Activated CD8-positive, alpha-beta memory T cell treated with anti-CD3 and anti-CD28 coated beads, Interleukin-2, amount 50 U/mL, for 24 hours (primary cell): ENCODE measurements at regions not wholly inside any gene's neighbourhood (a gene's known extent, or its start where the extent isn't known, plus 50 kb on each side); places are given as distances from the start of the nearest gene placed in this dataset.

Experiments used
- DNase-seq: peaks from one replicate; pipeline ENCODE4 v3.0.0-alpha.2; 2020; ENCODE audit errors: extremely low read depth

GRCh38 chr17:77394540-77395295 is 253.9 kb downstream of the SEC14L1 start:
- DNase-seq, result no peak

DNA sequence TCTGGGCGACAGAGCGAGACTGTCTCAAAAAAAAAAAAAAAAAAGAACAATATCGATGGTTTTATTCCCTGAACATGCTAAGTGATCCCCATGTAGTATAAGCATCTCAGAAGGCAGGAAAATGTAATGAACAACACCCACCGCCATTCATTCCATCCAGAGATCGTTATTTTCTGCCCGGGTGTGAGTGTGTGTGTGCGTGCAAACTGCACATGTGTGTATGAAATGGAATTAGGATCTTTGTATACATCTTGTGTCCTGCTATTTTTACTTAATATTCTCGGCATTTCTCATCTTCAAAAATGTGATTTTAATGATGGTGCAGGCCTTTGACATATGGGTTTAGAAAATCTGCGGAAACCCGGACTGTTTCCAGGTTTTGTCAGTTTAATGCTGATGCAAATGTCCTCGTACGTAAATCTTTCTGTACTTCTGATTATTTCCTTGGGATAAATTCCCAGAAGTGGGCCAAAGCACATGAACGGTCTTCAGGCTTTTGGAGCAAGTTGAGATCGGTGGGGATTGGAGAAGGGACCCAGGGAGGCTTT is 254.8 kb downstream of the SEC14L1 start:
- no peak for DNase-seq

DNA sequence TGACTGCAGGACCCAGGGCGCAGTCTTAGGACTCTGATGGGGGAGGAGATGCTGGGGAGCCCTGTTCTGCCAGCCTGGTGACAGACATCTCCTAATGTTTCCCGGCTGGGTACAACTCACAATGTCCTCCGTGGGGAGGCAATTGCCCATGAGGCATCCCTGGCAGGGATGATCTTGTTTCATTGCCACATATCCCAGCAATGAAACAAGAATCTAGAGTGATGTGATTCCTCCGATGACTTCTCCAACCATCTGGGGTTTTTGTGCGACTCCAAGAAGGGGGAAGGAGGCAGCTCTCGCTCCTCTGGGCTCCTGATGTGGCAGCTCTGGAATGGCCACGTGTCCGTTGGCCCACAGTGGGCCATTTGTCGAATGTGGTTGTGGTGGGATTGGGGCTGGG is 255.8 kb downstream of the SEC14L1 start:
- DNase-seq, result no peak

- DNase-seq, result no peak
Measured at GRCh38 chr17:77398274-77398673, 257.5 kb downstream of the SEC14L1 start.

DNA sequence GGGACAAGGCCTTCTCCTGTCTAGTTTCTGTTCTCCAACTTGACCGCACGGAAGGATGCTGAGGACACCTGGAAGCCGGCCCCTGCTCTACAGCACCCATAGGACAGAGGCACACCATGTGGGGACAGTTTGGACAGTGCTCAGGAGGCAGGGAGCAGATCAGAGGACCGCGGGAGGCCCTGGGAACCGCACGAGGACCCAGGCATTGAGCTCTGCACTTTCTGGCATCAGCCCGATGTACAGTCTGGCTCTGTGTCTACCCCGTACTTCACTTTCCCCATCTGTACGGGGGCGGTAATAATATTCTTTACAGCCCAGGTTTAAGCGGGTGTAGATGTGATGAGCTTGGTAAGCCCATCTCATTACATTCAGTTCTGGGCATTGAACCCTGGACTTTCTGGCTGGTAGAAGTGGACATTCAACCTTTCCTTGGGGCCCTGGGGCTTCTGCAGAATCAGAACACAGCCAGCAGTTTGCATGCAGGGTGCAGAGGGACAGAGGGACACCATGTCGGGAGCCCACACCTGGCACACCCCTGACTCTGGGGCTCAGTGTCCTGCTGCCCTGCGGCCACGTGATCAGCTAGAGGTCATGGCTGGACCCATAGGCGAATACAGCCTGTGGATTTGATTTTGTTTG is 258.7 kb downstream of the SEC14L1 start:
- no peak for DNase-seq

DNA sequence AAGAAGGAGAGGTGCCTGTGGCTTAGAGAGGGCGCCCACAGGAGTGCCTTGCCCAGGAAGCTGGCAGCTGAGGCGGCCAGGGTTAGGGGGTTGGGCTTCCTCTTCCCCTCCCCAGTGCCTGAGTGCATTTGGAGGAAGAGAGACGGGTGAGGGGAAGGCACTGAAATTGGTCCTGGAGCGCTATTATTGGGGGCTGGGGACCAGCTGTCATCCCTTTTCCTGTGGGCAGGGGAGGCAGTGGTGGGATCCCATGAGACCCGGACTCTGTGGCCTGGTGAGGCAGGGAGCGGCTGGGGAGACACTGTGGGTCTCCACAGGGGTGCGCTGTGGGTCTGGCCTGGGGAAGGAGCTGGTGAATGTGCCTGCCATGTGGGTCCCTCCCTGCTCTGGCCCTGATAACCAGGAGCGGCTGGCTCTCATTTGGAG is 259.7 kb downstream of the SEC14L1 start:
- DNase-seq, result peak; percentile 60

- DNase-seq, result no peak
Measured at GRCh38 chr17:77402159-77402731, 261.5 kb downstream of the SEC14L1 start.

- no peak for DNase-seq
Measured at GRCh38 chr17:77403854-77404253, 263.1 kb downstream of the SEC14L1 start.

DNA sequence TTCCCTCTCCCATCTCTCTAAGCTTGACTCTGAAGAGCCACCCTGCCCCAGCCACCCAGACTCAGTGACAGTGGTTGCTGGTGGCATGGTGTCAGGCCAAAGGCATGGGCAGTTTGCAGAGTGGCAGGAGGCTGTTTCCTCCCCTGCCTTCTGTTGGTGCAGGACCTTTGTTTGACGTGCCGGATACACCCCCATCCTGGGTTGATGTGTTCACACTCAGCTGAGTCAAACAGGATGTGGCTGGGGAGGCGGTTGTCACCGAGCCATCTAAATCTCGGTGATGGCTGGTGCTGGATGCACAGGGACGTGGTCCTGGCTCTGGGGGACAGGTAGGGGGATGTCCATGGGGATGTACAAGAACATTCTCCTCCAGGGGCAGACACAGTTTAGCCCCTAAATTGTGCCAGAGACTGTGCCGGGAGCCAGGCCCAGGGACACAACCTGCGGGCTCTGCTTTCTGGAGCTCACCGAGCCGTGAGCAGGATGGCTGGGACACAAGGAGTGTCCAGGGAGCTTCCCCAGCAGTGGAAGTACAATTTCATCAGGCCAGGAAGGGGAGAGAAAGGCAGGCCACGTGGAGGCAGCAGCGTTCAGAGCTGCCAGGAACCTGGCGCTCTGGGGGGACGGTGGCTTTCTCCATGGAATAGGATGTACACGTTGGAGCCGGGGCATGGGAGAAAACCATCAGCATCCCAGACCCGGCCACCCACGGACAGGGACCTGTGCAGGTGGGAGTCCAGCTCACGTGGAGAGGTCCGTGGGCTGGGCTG is 264.2 kb downstream of the SEC14L1 start:
- peak; percentile 71 for DNase-seq

DNA sequence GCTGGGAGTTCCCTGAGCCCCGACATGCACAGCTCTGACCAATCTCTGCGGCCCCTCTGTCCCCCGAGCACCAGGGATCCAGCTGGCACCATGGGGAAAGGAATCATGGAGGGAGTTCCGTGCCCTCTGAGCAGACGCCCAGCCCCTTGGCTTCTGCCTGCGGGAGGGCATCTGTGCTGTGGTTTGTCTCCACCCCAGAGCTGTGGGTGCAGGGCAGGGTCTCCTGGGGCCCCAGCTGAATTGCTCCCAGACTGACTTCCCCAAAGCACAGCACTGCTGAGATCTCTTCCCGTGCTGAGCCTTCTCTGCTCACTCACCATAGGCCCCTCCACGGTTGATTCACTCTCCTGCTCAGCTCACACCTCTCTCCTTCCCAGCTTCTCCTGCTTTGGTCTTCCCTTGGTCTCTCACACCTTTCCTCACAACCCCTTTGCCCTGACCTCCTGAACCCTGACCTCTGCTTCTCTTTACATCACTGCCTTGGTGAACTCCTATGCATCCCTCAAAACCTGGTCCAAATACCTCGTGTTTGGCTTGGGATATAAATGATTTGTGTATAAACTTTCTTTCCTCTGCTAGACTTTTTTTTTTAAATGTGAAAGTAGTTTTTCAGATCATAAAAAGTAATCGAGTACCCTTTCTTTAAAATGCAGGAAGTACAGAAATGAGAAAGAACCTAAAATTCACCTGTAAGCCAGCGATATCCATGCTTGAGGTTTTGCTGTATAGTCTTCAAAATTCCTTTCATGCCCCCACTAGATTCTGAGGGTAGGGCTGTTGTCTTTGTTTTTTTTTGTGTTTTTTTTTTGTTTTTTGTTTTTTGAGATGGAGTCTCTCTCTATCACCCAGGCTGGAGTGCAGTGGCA is 265.3 kb downstream of the SEC14L1 start:
- no peak for DNase-seq

GRCh38 chr17:77407321-77408277 is 266.8 kb downstream of the SEC14L1 start:
- no peak for DNase-seq

GRCh38 chr17:77408284-77408683 is 267.5 kb downstream of the SEC14L1 start:
- DNase-seq, result no peak

- no peak for DNase-seq
Measured at GRCh38 chr17:77409282-77410161, 268.8 kb downstream of the SEC14L1 start.

DNA sequence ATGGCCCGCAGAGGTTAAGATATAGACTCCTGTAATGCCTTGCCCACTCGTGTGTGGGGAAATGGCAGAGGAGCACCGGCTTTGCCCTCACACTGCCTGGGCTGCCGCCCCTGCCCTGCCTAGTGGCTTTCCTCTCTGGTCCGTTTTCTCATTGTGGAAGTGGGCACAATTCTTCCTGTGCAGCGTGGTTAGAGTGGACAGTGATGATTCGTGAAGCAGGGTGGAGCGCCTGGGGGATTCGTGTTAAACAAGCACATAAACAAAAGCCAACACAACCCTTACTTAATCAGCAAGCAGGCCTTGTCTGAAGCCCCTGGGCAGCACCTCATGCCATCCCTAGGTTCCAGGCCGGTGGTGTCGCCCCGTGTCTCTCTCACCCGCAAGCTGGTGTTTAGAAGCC is 269.7 kb downstream of the SEC14L1 start:
- no peak for DNase-seq

DNA sequence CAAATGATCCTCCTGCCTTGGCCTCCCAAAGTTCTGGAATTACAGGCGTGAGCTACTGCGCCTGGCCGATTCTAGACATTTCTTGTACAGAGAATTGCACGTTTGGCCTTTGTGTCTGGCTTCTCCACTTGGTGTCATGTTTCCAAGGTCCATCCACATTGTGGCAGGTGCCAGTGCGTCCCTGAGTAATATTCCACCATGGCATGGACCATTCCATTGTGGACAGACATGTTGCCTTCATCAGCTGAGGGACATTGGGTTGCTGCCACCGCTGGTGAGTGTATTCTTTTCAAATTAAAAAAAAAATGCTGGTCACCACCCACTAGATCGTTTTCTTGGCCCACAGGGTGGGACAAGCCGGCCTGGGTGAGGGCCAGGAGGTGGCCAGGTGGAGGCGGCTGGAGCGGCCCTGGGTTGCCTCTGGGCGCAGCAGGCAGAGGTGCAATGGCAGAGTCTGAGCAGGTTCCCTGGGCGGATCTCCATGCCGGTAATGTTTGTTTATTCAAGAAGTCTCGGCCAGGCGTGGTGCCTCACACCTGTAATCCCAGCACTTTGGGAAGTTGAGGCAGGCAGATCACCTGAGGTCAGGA is 274.1 kb downstream of the SEC14L1 start:
- no peak for DNase-seq

GRCh38 chr17:77416105-77416713 is 275.4 kb downstream of the SEC14L1 start:
- no peak for DNase-seq

DNA sequence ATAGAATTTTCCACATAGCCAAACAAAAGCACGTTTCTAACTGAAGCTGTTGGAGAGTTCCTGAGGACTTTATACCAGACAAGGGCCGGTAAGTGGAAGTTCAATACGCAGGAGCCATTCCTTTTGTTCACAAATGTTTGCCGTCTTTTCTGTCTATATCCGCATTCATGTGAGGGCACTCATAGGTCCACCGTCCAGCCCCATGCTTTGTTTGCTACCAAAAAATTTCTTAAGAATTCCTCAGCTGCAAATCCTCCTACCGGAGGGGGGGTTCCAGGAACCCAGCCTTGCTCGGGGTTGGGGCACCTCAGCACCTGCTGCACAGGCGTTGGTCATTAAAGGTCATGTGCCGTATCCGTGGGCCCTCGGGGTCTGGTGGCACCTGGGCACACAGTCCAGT is 276.8 kb downstream of the SEC14L1 start:
- no peak for DNase-seq

- DNase-seq, result no peak
Measured at GRCh38 chr17:77418609-77419008, 277.8 kb downstream of the SEC14L1 start.
